NCI-H446 treated with DMSO at 0.1 percent for 48 hours (cell line): ENCODE measurements at regions not wholly inside any gene's neighbourhood (a gene's known extent, or its start where the extent isn't known, plus 50 kb on each side); places are given as distances from the start of the nearest gene placed in this dataset.

Experiments
- DNase-seq: peaks from one replicate; lab custom pipeline; 2025; lab: John Stamatoyannopoulos, UW

DNA sequence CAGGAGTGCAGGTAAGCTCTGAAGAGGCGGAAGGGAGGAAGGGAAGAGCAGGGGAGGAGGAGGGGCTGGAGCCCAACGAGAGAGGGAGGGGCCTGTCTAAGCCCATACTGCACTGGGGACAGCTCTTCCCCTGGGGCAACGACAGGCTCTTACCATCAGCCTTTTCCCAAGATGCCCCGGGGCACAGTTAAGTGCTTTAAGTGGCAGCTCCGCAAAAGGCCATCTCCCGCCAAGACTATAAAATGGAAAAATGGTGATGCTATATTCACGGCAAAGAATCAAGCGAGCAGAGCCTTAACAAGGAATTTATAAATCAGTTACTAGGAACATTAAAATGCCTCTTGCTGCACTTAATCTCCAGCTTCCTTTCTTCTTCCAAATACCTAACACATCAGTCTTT is 110.2 kb upstream of the NLRP1 start:
- DNase-seq: no peak

DNA sequence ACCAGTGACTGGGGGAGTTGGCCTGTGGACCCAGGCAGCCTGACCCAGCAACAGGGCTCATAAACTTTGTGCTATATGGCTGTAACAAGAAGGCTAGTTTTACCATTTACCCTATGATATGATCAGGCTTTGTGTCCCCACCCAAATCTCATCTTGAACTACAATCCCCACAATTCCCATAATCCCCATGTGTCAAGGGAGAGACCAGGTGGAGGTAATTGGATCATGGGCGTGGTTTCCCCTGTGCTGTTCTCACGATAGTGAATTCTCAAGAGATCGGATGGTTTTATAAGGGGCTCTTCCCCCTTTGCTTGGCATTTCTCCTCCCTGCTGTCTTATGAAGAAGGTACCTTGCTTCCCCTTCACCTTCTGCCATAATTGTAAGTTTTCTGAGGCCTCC is 111.2 kb upstream of the NLRP1 start:
- DNase-seq: no peak

DNA sequence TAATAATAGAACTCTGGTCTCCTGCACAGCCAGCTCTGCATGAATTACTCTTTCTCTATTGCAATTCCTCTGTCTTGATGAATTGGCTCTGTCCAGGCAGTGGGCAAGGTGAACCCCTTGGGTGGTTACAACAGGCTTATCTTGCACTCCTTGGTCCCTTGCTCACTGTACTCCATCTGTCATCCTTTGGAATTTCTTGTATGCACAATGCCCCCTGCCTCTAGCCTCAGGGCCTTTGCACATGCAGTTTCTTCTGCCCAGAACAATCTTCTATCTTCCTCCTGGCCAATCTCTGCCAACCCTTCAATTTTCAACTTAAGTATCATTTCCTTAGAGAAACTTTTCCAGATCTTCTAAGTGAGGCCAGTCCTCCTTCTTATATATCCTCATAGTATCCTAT is 114.7 kb upstream of the NLRP1 start:
- no peak for DNase-seq

DNA sequence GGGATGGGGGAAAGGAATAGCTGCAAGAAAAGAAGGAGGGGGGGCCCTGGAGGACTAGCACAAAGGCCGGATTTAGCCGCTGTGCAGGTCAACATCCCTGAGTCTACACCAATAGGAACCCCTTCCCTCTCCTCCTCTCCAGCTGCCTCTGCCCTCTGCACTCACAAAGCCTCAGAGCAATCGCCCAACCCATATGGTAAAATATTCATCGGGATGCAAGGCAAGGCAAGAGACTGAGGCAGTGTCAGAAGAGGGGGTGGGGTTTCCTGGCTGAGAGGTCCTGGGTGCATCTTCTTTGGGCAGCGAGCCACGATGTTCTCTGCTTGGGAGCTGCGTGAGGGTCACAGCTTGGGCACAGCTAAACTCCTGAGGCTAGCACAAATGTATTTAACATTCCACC is 115.5 kb upstream of the NLRP1 start:
- DNase-seq: no peak

DNA sequence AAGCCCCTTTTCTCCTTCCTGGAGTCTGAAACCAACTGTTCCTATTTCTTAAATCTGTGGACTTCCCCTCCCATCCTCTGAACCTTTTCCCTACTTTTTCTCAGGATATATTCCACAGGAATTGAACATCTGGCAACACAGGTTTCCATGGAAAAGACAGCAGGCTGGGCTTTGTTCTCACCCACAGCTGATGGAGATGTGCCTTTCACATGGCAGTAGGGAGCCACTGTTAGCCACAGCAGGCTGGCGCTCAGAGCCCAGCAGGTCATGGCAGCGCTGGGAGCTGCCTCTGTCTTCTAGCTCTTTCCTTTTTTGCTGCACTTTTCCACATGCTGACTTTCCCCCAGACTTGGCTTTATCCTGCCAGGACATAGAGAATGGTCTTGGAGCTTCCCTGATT is 116.4 kb upstream of the NLRP1 start:
- DNase-seq: no peak

DNA sequence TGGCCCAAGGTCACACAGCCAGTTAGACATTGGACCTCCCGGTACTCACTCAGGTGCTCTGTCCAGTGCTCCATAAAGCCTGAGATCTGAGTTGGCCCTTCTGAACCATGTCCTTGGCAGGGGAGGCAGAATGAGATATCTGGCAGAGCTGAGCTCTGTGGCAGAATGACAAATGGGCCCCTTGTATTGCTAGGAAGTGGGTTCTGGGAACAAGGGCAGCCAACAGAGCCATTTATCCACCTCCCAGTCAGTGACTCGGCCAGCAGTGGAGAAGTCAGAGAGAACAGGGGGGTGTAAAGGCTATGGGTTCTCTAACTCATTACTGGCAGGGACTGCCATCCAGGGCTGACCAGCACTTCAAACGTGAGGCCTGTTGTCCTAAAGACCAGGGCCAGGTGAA is 117.1 kb upstream of the NLRP1 start:
- DNase-seq: no peak

DNA sequence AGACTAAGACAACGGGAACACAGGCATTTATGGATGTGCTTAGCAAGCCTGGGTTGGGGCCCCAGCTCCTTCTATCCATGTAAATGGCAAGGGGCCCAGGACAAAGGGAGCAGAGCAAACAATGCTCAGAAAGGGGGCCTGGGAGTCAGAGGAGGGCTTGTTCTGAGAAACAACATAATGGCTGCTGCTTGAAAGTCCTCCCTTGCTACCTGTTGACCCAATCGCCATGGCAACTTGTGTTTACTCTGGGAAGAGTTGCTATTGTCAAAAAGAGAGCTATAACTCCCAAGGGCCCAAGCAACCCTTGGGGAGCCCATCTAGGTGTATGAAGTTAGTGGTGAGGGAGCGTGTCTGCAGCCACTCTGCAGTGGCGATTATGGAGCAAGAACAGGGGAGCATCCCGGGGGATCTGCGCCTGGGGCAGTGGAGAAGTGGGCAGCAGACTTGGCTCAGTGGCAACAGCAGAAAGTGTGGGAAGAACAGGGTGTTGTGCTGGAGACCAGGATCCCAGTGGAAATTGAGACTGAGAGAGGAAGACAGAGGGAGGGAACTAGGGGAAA is 118.7 kb upstream of the NLRP1 start:
- no peak for DNase-seq

DNA sequence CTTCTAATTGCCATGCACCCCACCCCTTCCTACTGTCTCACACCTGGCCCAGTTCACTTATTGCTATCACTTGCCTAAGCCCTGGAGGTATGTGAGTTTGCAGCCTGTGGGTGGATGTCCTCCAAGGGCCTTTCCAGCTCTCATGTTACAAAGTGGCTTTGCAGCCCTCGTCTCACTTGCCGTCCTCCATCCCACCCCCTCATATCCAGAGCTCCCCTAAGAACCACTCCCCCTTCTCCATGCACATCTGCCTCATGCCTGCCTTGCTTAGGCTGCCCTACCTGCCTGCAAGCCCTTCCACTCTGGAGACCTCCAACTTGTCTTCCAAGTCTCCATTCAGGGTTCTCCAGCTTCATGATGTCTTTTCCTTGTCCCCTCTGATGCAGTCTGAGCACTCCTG is 119.4 kb upstream of the NLRP1 start:
- DNase-seq: no peak

DNA sequence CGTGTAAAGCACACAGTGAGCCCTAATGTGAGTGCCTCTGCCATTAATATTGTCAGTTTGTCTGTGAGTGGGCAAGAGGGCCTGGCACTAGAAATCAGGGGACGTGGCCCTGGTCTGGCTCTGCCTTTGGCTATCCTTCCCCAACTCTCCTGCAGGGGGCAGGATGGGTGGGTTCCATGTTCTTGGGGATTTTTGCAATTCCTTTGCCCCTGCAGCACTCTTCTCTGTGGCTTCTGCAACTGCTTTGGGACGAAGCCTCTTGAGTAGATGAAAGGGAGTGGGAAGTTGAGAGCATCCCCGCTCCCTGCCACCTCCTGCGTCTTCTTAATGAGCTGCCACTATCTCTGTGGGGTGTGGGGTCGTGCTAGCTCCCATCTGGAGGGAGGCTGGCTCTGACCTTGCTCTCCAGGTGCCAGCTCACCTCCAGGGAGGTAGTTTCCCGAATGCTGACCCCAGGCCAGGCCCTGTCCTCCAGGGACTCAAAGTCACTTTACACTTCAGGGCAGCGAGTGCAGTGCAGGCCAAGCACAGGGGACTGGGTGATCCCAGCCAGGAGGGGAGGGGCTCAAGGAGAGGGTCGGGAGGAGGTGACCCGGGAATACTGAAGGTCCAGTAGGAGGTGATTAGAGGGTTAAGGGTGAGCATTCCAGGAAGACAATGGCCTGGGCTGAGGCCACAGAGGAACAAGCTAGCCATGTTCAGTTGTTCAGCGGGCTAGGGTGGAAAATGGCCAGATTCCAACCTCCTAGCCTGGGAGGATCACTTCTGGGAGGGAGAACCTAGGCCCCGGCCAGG is 121.0 kb upstream of the NLRP1 start:
- no peak for DNase-seq

DNA sequence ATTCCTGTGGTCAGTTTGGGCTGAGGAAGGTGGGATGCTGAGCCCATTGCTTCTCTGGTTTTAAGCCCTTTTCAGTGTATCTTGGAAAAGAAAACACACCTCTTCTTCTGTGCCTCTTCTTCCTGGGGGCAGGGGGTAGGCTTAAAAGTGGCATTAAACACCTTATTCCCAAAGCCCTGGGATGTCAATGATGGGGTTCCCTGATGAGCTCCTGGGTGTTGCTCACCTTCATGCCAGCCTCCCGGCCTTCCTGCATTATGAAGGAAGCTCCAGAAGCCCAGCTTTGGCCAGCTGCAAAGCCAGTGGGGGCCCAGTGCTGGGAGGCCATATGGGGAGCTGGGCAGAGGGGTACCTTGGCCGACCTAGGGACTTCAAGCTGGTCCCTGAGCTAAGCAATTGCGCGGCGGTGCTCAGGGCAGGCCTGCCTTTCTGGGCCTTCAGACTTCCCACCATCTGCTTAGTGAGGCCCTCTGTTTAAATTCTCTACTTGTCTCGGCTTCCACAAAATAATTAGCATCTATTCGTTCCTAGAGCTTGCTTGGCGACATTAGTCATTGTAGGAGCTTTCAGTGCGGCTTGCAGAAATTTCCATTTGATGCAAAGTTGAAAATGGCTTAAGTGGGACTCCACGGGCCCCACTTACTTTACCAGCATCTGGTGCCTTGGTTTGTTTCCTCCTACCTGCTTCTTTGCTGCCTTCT is 121.7 kb upstream of the NLRP1 start:
- no peak for DNase-seq

DNA sequence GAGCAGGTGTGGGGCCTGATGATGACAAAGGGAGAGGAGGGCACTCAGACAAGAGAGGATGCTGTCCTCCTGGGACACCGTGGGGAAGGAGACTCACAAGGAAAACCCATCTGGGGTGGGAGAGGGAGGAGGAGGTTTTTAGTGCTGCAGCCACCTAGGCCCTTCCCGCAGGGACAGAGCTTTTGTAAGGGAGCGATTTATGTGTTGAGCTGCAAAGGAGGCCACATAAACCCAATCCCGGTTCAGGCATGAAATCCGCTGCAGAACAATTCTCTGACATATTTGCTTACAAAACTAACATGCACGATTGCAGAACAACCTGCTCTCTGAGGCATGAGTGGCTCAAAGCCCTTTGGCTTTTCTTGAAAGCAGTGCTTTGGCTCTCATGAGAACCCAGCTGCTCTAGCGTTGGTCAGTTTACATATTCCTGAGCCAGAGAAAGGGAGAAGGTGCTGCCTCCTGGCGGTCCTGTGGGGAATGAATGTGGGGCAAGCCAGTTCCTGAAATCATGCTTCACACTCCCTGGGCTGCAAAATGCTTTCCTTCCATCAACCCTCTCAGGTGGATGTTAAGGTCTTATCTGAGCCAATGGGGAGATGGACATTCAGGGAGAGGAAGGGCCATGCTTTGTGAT is 122.4 kb upstream of the NLRP1 start:
- DNase-seq: peak; percentile 18

DNA sequence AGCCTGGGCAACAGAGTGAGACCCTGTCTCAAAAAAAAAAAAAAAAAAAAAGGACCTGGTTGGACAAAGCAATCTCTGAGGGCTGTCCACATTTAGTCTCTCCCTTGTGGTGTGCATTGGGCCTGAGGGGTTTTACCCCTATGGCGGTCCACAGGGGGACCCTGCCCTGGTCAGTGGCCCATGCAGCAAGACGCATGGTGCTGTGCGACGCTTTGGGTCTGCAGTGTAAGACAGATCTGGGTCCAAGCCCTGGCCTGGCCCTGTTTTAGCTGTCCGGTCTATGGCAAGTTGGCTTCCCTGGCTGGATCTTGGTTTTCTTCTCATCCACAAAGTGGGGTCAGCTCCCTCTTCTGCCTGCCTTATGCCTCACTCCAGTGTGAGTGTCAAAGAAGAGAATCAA is 123.2 kb upstream of the NLRP1 start:
- no peak for DNase-seq

DNA sequence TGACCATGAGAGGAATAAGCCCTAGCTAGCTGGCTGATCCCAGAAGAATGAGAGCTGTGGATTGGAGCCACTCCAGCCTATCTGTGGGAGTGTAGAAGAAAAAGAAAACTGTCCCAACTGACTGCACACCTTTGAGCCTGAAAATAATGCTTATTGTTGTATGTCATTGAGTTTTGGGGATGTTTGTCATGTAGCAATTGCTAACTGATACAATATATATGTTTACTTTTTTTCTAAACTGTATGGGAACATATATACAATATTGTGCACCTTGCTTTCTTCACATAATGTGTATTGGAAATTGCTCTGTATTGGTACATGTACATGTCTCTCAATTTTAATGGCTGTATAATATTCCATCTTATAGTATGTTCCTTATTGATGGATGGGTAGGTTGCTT is 124.0 kb upstream of the NLRP1 start:
- no peak for DNase-seq

DNA sequence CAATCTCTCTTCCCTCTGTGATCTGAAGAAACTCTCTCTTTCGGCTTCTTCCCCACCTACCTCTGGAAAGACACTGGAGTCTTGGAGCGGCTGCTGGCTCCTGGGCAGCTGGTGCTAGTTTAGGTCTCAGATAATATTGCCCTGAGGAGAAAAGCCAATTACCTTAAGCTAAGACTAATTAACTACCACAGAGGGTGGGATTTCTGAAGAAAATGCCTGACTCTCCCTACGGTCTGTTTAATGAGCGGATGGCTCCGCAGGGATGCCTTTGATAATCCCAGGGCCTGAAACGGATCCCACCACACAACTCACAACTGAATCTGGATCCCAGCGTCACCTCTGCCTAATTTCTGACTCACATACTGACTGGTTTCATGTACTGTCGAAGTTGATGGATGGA is 127.0 kb upstream of the NLRP1 start:
- DNase-seq: no peak

DNA sequence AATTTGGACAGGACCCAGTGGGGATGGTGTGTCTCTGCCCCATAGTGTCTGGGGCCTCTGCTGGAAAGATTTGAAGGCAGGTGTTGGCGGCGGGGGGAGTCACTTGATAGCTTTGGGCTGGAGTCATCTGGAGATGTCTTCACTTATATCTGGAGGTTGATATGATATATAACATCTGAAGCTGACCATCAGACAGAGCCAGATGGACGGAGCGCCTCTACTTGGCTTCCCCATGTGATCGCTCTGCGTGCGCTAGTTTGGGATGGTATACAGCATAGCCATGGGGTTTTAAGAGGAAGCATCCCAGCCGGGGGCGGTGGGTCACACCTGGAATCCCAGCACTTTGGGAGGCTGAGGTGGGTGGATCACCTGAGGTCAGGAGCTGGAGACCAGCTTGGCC is 130.7 kb upstream of the NLRP1 start:
- no peak for DNase-seq

DNA sequence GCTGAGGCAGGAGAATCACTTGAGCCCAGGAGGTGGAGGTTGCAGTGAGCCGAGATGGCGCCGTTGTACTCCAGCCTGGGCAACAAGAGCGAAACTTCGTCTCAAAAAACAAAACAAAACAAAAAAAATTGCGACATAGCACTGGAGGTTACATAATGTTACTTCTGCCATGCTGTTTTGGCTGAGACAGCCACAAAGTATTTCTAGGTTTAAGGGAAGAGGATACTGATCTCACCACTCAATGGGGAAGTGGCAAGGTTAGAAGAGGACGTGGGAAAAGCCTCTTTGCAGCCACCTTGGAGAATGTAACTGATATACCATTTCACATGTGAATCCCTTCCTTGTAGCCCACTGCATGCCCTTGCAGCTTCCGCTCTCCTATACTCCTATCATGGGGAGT is 131.2 kb upstream of the NLRP1 start:
- DNase-seq: no peak

DNA sequence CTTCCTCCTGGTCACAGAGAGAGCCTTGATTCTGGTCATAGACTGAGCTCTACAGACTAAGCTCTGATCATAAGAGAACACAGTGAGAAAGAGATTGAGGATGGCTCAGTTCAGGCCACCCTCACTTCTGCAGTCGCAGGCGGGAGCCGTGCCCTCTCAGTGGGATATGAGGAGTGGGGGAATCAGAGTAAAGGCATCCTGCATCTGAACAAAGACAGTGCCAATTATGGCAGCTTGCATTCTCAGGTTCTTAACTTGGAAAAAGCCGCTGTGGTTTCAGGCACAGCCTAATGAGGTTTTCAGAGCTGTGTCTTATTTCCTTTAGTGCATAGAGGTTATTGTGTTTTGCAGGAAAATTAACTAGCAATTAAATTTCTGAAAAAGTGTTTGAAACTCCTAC is 134.4 kb upstream of the NLRP1 start:
- DNase-seq: no peak

DNA sequence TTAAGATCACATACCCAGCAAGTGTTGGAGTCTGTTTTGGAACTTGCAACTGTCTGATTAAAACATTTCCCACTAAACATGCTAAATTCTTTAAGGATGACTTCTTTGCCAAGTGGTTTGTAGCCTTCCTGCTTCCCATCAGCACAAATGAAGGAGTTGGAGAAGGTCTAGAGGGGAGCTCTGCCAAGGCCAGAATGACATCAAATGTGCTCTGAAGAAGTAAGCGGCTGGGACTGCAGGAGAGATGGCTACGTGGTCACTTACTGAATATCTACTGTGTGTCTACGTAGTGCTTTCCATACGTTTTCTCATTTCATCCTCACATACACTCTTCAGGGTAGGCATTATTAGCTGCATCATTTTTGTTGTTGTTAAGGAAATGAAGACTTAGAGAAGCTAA is 135.7 kb upstream of the NLRP1 start:
- DNase-seq: no peak

DNA sequence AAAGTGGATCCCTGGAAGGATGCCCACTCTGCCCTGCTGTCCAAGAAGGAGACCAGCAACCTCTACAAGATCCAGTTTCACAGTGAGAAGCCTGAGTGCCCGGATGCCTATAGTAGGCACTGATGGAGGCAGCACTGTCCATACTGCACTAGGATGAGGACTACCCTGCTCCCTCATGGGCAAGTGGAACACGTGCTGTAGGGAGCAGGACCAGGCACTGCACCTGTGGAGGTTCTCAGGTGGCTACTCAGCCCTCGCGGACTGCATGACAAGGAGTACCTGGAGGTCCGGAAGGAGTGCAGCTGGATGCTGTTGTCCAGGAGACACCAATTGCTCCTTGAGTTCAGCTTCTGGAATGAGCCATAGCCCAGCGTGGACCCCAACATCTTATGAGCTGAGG is 146.1 kb upstream of the NLRP1 start:
- no peak for DNase-seq

DNA sequence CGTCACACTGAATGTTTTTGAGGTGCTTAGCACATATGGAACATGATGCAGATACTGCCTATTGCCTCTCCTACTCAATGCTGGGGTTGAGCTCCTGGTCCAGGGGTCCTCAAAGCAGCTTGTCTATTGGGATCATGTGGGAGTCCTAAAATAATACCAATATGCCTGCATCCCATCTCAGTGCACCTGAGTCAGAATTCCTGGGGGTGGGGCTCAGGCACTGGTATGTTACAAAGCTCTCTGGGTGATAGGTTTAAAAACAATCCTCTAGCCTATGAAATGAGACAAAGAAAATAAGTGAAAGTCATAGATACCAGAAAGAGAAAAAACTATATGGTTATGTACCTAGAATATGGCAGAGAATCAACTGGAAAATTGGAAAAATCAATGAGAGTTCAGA is 156.6 kb upstream of the NLRP1 start:
- DNase-seq: no peak

DNA sequence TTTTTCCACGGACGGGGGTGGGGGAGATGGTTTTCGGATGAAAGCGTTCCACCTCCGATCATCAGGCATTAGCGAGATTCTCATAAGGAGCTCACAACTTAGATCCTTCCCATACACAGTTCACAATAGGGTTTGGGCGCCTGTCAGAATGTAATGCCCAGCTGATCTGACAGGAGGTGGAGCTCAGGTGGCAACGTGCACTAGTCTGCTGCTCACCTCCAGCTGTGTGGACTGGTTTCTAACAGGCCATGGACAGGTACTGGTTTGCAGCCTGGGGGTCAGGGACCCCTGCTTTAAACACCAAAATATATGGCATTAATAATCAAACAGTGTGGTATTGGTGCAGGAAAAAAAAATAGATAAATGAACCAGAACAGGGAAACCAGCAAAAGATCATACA is 157.5 kb upstream of the NLRP1 start:
- no peak for DNase-seq

DNA sequence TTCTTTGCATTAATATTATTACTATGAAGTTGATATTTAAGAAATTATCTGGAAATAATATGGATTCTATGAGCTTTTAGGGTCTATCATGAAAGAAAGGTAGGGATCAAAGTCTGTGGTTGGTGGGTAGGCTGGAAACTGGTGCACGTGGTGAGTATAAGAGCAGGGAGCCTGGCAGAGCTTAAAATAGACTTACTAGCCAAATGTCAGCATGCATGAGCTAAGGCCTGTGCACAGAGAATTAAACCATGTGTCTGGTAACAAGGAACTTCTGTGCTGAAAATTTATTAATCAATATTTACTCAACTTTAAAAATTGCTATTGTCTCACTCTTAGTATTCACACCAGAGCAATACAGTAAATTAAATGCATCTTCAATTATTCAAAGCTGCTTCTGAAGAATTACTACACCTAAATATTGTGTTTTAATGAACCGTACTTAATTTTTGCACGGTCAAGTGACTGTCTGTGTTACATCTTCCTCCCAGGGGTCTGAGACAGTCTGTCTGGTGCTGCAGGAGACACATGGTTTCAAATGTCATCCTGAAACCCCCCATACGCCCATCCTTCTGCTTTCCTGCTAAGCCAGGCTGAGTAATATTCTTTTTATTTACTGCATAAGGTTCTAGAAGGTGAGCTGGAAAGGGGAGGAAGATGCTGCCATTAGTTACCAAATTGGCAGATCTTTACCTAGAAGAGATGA is 161.0 kb upstream of the NLRP1 start:
- DNase-seq: peak; percentile 72

DNA sequence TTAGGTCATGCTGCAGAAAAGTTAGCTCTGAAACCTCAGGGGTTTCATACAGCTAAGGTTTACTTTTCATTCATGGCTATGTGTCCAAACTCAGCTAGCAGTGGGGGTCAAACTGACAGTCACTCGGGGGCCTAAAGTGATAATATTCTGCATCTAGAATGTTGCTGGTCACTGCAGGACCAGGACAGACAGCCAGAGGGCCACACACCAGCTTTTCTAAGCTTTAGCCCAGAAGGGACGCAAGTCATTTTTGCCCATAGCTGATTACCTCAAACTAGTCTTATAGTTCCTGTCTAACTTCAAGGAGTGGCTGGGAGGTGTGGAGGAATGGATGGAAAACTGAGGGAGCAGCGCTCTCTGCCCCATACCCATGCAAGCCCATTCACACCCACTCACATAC is 163.0 kb upstream of the NLRP1 start:
- DNase-seq: no peak
